SW 1271 (cell line): ENCODE measurements at regions not wholly inside any gene's neighbourhood (a gene's known extent, or its start where the extent isn't known, plus 50 kb on each side); places are given as distances from the start of the nearest gene placed in this dataset.
"Not testable (repeated sequence)": the region's sequence is repeated elsewhere in the genome, so short reads cannot be mapped to it uniquely, and the experiment has no call there.

ENCODE experiments used
- DNase-seq, 2 experiments: peaks; one replicate each; lab custom pipeline; 2025; lab: John Stamatoyannopoulos, UW

GRCh38 chr2:75432761-75433361 lies 127.9 kb downstream of the EVA1A start:
- DNase-seq, result no peak

- DNase-seq, result no peak
Measured at GRCh38 chr2:75431763-75432162, 129.0 kb downstream of the EVA1A start.

DNA sequence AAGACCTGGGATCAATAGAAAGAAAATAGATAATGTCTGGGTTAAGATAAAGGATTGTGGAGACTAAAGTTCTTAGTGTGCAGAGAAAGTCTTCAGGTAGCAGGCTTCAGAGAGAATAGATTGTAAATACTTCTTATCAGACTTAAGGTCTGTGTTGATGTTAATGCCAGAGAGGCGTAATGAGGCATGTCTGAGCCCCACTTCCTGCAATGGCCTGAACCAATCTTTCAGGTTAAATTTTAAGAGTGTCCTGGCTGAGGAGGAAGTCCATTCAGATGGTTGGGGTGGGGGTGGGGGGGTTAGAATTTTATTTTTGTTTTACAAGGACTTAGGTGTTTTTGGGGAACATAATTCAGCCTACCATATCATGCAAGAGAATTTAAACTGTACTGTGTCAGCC lies 129.5 kb downstream of the EVA1A start:
- DNase-seq, result no peak

DNA sequence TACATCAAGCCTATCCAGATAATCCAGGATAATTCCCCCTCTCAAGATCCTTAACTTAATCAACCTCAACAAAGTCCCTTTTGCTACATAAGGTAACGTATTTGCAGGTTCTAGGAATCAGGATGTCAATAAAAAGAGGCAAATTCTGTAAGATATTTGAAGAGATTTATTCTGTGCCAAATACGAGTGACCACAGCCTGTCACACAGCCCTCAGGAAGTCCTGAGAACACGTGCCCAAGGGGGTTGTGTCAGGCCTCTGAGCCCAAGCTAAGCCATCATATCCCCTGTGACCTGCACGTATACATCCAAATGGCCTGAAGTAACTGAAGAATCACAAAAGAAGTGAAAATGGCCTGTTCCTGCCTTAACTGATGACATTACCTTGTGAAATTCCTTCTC lies 130.3 kb downstream of the EVA1A start:
- DNase-seq, result not testable (repeated sequence)

DNA sequence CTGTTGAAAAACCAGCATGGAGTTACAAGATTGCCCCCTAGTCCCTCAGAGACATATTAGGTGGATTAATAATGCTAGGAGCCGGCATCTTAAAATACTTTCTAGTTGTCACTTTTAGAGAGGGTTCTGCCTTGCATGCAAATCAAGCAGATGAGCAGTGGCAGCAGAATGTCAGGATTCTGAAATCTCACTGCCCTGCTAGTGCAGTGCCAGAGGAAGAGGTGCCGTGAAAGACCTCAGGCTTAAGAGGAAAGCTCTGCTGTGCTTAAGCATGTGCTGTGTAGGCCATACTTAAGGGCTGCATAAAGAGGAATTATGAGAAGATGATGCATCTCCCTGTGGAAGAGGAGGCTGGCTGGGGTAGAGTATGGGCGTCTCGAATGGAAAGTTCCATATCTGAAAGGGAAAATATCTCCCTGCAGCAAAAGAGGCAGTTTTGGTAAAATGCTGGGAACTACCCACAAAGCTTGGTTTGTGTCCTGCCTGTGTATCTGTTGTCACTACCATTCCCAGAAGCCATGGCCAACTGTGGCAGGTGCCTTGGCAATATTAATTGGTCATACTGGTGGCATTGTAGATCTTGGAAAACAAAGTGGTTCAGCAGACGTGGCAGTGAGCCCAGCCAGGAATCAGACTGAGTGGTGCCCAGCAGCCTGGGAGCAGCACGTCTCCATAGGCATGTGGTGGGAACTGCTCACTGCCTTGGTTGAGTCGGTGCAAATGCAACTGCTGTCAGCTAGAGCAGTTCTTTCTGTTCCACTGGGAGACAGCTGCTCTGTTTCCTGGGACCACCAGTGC lies 131.9 kb downstream of the EVA1A start:
- DNase-seq, result no peak

DNA sequence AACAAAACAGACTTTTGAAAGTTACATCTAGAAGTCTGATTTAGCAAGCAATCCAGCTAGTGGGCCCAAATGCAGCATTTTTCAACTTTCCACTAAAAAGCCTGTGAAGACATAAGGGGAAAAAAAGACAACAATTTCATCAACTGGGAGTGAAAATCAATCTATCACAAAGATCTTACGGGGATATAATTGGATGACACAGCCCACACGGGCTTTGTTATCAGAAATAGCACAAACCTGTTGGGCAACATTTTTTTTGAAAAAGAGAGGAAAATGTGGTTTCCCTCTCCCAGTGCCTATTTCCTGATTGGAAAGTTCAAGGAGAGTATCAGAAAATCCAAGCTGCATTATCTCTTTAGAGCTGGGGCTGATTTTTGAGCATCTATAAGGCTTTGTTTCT lies 132.7 kb downstream of the EVA1A start:
- DNase-seq, result no peak

DNA sequence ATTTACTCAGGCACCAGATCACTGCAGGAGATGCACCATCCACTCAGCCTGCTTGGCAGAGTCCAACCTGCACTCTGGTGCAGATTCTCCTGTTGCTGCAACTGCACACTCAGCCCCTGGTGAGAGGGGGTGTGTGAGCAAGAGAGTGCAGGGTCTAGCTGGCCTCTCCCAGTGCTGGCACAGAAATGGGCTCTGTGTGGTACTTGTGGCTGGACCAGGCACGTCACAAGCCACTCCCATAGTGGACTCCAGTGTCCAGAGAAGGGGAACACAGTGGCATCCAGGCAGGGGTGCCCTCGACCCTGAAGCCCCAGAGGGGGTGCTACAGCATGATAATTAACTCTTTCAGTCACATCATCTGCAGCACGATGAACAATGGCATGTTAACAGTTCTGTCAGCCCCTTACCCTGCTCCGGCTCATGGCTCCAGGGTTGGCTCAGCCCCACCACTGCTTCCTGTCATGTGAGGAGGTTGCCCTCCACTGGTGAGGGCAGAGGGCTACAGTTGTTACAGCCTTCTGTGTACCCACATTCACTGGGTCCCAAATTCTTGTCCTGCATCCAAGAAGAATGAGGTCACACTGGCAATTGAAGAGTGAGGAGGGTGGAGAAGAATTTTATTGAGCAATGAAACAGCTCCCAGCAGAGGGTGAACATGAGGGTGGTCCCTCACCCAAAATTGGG lies 135.7 kb downstream of the EVA1A start:
- DNase-seq, result no peak

GRCh38 chr2:75421986-75422385 lies 138.8 kb downstream of the EVA1A start:
- no peak for DNase-seq

DNA sequence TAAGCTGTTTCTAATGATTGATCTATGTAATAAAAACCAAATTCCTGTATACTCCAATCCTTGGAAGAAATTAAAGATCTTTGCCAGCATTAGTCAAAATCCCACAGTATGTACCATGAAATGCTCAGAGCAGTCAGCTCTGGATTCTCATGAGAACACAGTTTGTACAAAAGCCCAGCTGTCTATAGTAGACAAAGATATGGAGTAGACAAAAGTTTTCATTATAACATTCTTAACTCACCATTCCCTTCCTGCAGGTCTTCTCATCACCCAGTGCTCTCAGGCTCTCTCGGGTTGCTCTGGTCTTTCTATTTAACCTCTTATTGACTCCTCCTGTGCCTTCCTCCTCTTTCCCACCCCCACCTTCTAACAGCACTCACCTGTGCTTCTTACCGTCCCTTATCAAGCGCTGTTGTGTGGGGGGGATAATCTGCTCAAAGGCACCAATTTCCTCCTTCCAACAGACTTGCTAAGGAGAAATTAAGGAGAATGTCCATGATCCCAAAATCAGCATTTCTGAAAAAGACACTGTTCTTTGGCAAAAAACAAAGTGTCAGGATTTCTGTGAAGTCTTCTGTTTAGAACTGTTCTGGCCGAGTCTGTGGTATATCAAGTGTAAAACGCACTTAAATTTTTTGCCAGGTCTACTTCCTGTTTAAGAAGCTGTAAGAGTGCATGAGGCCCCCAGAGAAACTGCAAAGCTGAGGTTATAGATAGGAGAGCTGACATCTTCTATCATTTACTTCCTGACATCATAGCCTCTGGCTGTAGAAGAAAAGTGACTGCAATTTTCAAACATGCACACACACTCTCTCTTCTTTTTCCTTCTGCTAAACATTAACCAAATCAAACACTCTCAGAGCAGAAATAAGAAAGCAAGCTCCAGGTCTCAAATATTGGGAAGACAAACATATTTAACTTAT lies 144.1 kb downstream of the EVA1A start:
- DNase-seq, result no peak

GRCh38 chr2:75415731-75416130 lies 145.0 kb downstream of the EVA1A start:
- DNase-seq, result no peak

GRCh38 chr2:75415111-75415626 lies 145.6 kb downstream of the EVA1A start:
- no peak for DNase-seq

- no peak for DNase-seq
Measured at GRCh38 chr2:75411574-75411973, 149.2 kb downstream of the EVA1A start.

GRCh38 chr2:75410702-75411101 lies 150.0 kb downstream of the EVA1A start:
- DNase-seq, result no peak

GRCh38 chr2:75408771-75409170 lies 152.0 kb downstream of the EVA1A start:
- DNase-seq, result no peak

GRCh38 chr2:75407038-75407530 lies 153.7 kb downstream of the EVA1A start:
- DNase-seq, result no peak

- DNase-seq, result no peak
Measured at GRCh38 chr2:75406131-75406581, 154.6 kb downstream of the EVA1A start.

- no peak for DNase-seq
Measured at GRCh38 chr2:75405000-75405399, 155.7 kb downstream of the EVA1A start.

DNA sequence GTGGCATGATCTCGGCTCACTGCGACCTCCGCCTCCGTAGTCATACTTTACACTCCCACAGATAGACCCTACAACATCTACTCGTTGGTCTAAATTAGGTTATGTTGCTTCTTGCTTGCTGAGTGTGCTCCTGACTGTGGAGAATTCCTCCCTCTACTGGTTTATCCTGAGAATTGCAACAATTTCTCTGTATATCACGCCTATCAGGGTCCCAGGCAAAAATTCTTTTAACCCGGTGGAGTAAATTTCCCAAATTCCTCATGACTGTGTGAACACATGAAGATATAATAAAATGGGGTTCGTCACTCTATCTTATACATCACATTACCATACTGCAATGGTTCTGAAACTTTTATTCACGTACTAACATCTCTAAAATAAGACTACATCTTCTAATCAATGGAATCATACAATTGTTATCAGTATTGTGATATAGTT lies 156.7 kb downstream of the EVA1A start:
- peak; percentile 7 to 57 for DNase-seq

- no peak for DNase-seq
Measured at GRCh38 chr2:75396314-75396713, 164.4 kb downstream of the EVA1A start.

GRCh38 chr2:75394764-75395163 lies 166.0 kb downstream of the EVA1A start:
- not testable (repeated sequence) for DNase-seq

- no peak for DNase-seq
Measured at GRCh38 chr2:75390169-75390568, 170.6 kb downstream of the EVA1A start.
